Trophoblast cell (in vitro differentiated cells and primary cell): ENCODE measurements at regions not wholly inside any gene's neighbourhood (a gene's known extent, or its start where the extent isn't known, plus 50 kb on each side); places are given as distances from the start of the nearest gene placed in this dataset.
A peak's percentile ranks its signal among the peaks of the same experiment; 100 is the strongest.

Experiments used
- DNase-seq, 2 donors: peaks; one replicate each; pipeline ENCODE4 v3.0.0-alpha.2; 2016
- H2AFZ ChIP-seq: 2 replicates; pipeline ENCODE4 v1.6.1; 2013; ENCODE audit warnings: low read length, moderate library complexity, mild to moderate bottlenecking; ENCODE audit not compliant: insufficient read depth, poor library complexity
- H2AK5ac ChIP-seq: 2 replicates; pipeline ENCODE4 v1.6.1; 2013; ENCODE audit warnings: mild to moderate bottlenecking, low read length
- H2BK120ac ChIP-seq: 2 replicates; pipeline ENCODE4 v1.6.1; 2013; ENCODE audit warnings: low read length, mild to moderate bottlenecking, moderate library complexity; ENCODE audit not compliant: insufficient read depth, poor library complexity
- H2BK12ac ChIP-seq: 2 replicates; pipeline ENCODE4 v1.6.1; 2013; ENCODE audit warnings: mild to moderate bottlenecking, low read length, moderate library complexity
- H2BK5ac ChIP-seq: 2 replicates; pipeline ENCODE4 v1.6.1; 2013; ENCODE audit warnings: low read length, low read depth, moderate library complexity, mild to moderate bottlenecking; ENCODE audit not compliant: poor library complexity
- H3K14ac ChIP-seq: 2 replicates; pipeline ENCODE4 v1.6.1; 2013; ENCODE audit warnings: mild to moderate bottlenecking, low read length
- H3K18ac ChIP-seq: 2 replicates; pipeline ENCODE4 v1.6.1; 2013; ENCODE audit warnings: mild to moderate bottlenecking, low read length
- H3K23ac ChIP-seq: 2 replicates; pipeline ENCODE4 v1.6.1; 2013; ENCODE audit warnings: low read length
- H3K27ac ChIP-seq: 2 replicates; pipeline ENCODE4 v1.5.1; 2013; ENCODE audit warnings: low read depth, mild to moderate bottlenecking, inconsistent platforms, low read length, moderate library complexity
- H3K27me3 ChIP-seq: 2 replicates; pipeline ENCODE4 v1.6.1; 2013; ENCODE audit warnings: inconsistent platforms, mild to moderate bottlenecking, low read length, moderate library complexity; ENCODE audit not compliant: insufficient read depth
- H3K36me3 ChIP-seq, 2 experiments: 1 replicate in 1 of 2; 2 replicates in 1 of 2; pipeline ENCODE4 v1.6.1; 2013; ENCODE audit warnings: low read length in 2 of 2, mild to moderate bottlenecking in 2 of 2, moderate library complexity in 1 of 2; ENCODE audit not compliant: insufficient read depth in 2 of 2, control insufficient read depth in 1 of 2
- H3K4ac ChIP-seq: 2 replicates; pipeline ENCODE4 v1.6.1; 2013; ENCODE audit warnings: low read depth, mild to moderate bottlenecking, low read length, moderate library complexity
- H3K4me1 ChIP-seq, 2 experiments: 1 replicate in 1 of 2; 2 replicates in 1 of 2; pipeline ENCODE4 v1.6.1; 2013; ENCODE audit warnings: low read length in 2 of 2, mild to moderate bottlenecking in 2 of 2, moderate library complexity in 1 of 2; ENCODE audit not compliant: insufficient read depth in 2 of 2, control insufficient read depth in 1 of 2
- H3K4me2 ChIP-seq: 2 replicates; pipeline ENCODE4 v1.6.1; 2013; ENCODE audit warnings: inconsistent platforms, mild to moderate bottlenecking, low read length, moderate library complexity
- H3K4me3 ChIP-seq: 2 replicates; pipeline ENCODE4 v1.5.1; 2013; ENCODE audit warnings: mild to moderate bottlenecking, low read depth, low read length, inconsistent platforms
- H3K79me1 ChIP-seq: one replicate; pipeline ENCODE4 v1.6.1; 2013; ENCODE audit warnings: low read length
- H3K79me2 ChIP-seq: 2 replicates; pipeline ENCODE4 v1.6.1; 2013; ENCODE audit warnings: low read length, mild to moderate bottlenecking; ENCODE audit not compliant: control insufficient read depth, insufficient read depth, poor library complexity
- H3K9ac ChIP-seq: 2 replicates; pipeline ENCODE4 v1.6.1; 2013; ENCODE audit warnings: mild to moderate bottlenecking, low read length
- H3K9me3 ChIP-seq: 2 replicates; pipeline ENCODE4 v1.6.1; 2013; ENCODE audit warnings: low read depth, mild to moderate bottlenecking, control low read depth, inconsistent platforms, low read length; ENCODE audit not compliant: insufficient read depth
- H4K12ac ChIP-seq: 2 replicates; pipeline ENCODE4 v1.6.1; 2013; ENCODE audit warnings: low read depth, mild to moderate bottlenecking, low read length, moderate library complexity
- H4K8ac ChIP-seq: 2 replicates; pipeline ENCODE4 v1.6.1; 2013; ENCODE audit warnings: low read depth, mild to moderate bottlenecking, low read length, moderate library complexity
- H4K91ac ChIP-seq: one replicate; pipeline ENCODE4 v1.6.1; 2013; ENCODE audit warnings: low read depth, mild to moderate bottlenecking, low read length, moderate library complexity
- WGBS: extraction: QIAGEN DNeasy Blood & Tissue Kit; methylation state at CpG from one replicate; pipeline ENCODE4 v1.1.7; 2013; ENCODE audit warnings: missing lambda C conversion rate; ENCODE audit not compliant: insufficient read length, insufficient coverage; ENCODE audit errors: extremely low coverage; 5-methylcytosine and 5-hydroxymethylcytosine counted together

- H3K14ac ChIP-seq, result no peak overlapping the region
- no peaks in the 10 kb centered on the region for H3K79me1 ChIP-seq
- no peak for DNase-seq
- H3K79me2 ChIP-seq, result no peaks in the 10 kb centered on the region
- H3K9ac ChIP-seq, result no peak overlapping the region
- no peaks in the 10 kb centered on the region for H3K36me3 ChIP-seq
- no peak overlapping the region for H3K4me2 ChIP-seq
- H2BK5ac ChIP-seq, result no peak overlapping the region
- H3K9me3 ChIP-seq, result peaks cover 2% of the 10 kb centered on the region
- H4K8ac ChIP-seq, result no peak overlapping the region
- no peak overlapping the region for H3K23ac ChIP-seq
- H2AK5ac ChIP-seq, result no peak overlapping the region
- no peak overlapping the region for H4K12ac ChIP-seq
- no peak overlapping the region for H4K91ac ChIP-seq
- H3K27ac ChIP-seq, result no peak overlapping the region
- peaks cover 2 to 6% of the 10 kb centered on the region in 2 experiments for H3K4me1 ChIP-seq
- H2BK120ac ChIP-seq, result no peak overlapping the region
- H3K18ac ChIP-seq, result no peak overlapping the region
- H2AFZ ChIP-seq, result no peak overlapping the region
- H2BK12ac ChIP-seq, result no peak overlapping the region
- H3K4ac ChIP-seq, result no peak overlapping the region
- H3K4me3 ChIP-seq, result no peak overlapping the region
- H3K27me3 ChIP-seq, result peaks cover 50% of the 10 kb centered on the region
These were observed 102.4 kb upstream of the PRDM1 start for GRCh38 chr6:105983763-105984162.

- H3K4me3 ChIP-seq, result no peak overlapping the region
- H2BK5ac ChIP-seq, result no peak overlapping the region
- no peaks in the 10 kb centered on the region for H3K79me1 ChIP-seq
- no peaks in the 10 kb centered on the region for H3K36me3 ChIP-seq
- peaks cover 50% of the 10 kb centered on the region for H3K27me3 ChIP-seq
- H4K8ac ChIP-seq, result no peak overlapping the region
- no peak overlapping the region for H4K12ac ChIP-seq
- H2AFZ ChIP-seq, result no peak overlapping the region
- no CpG with 5 or more reads among the region's 2 CpGs for WGBS
- H3K4ac ChIP-seq, result no peak overlapping the region
- H3K79me2 ChIP-seq, result no peaks in the 10 kb centered on the region
- no peak overlapping the region for H3K27ac ChIP-seq
- H3K14ac ChIP-seq, result no peak overlapping the region
- peaks cover 2% of the 10 kb centered on the region for H3K9me3 ChIP-seq
- no peak overlapping the region for H4K91ac ChIP-seq
- no peak overlapping the region for H2AK5ac ChIP-seq
- DNase-seq, result no peak
- H3K4me1 ChIP-seq, result peaks cover 2 to 6% of the 10 kb centered on the region in 2 experiments
- H3K23ac ChIP-seq, result no peak overlapping the region
- H3K18ac ChIP-seq, result no peak overlapping the region
- H2BK120ac ChIP-seq, result no peak overlapping the region
- H3K4me2 ChIP-seq, result no peak overlapping the region
- no peak overlapping the region for H2BK12ac ChIP-seq
- H3K9ac ChIP-seq, result no peak overlapping the region
These were observed 103.2 kb upstream of the PRDM1 start for GRCh38 chr6:105982761-105983540.

- Histone ChIP-seq H3K36me3 (no peaks in the 10 kb centered on the region), H4K12ac (no peak overlapping the region), H3K9ac (no peak overlapping the region), H3K79me2 (no peaks in the 10 kb centered on the region), H3K23ac (no peak overlapping the region), H4K8ac (no peak overlapping the region), H3K14ac (no peak overlapping the region), H2BK5ac (no peak overlapping the region), H3K79me1 (no peaks in the 10 kb centered on the region), H3K4me2 (peak overlapping the region; percentile 52), H3K4ac (no peak overlapping the region), H2BK12ac (no peak overlapping the region), H3K4me3 (no peak overlapping the region), H3K4me1 (peaks cover 2 to 6% of the 10 kb centered on the region in 2 experiments), H2AK5ac (no peak overlapping the region), H3K27ac (no peak overlapping the region), H3K27me3 (peaks cover 47% of the 10 kb centered on the region), H2BK120ac (no peak overlapping the region), H2AFZ (no peak overlapping the region), H3K18ac (no peak overlapping the region), H4K91ac (no peak overlapping the region), H3K9me3 (peaks cover 2% of the 10 kb centered on the region)
- no peak for DNase-seq
- WGBS, result no CpG with 5 or more reads among the region's 15 CpGs
These were observed 104.2 kb upstream of the PRDM1 start for GRCh38 chr6:105981888-105982358.

- Histone ChIP-seq H3K9ac (no peak overlapping the region), H2BK12ac (no peak overlapping the region), H3K4me1 (peaks cover 2 to 4% of the 10 kb centered on the region in 2 experiments), H3K9me3 (peaks cover 2% of the 10 kb centered on the region), H4K91ac (no peak overlapping the region), H3K27me3 (peaks cover 40% of the 10 kb centered on the region), H3K4me3 (no peak overlapping the region), H2AK5ac (no peak overlapping the region), H3K18ac (no peak overlapping the region), H4K12ac (no peak overlapping the region), H3K36me3 (no peaks in the 10 kb centered on the region), H3K4ac (no peak overlapping the region), H3K27ac (no peak overlapping the region), H3K4me2 (peak overlapping the region; percentile 52), H2BK5ac (no peak overlapping the region), H3K79me1 (no peaks in the 10 kb centered on the region), H2AFZ (no peak overlapping the region), H3K14ac (no peak overlapping the region), H2BK120ac (no peak overlapping the region), H3K79me2 (no peaks in the 10 kb centered on the region), H4K8ac (no peak overlapping the region), H3K23ac (no peak overlapping the region)
- WGBS, result no CpG with 5 or more reads among the region's 62 CpGs
- DNase-seq, result no peak
These were observed 104.9 kb upstream of the PRDM1 start for GRCh38 chr6:105981002-105981887.
